Neural cell (in vitro differentiated cells): ENCODE measurements at regions not wholly inside any gene's neighbourhood (a gene's known extent, or its start where the extent isn't known, plus 50 kb on each side); places are given as distances from the start of the nearest gene placed in this dataset.

Experiments used
- H2AFZ ChIP-seq: fragments of 200-600, 300-800 bp; sonication (generic), shearing (Covaris generic); 2 replicates; pipeline ENCODE4 v1.6.0; 2014; ENCODE audit warnings: low read depth, mild to moderate bottlenecking, antibody characterized with exemption, low read length, moderate library complexity
- H3F3A ChIP-seq: fragments of 200-600 bp; shearing (Covaris generic); 2 replicates; pipeline ENCODE4 v1.6.1; 2016; ENCODE audit warnings: mild to moderate bottlenecking, moderate library complexity, mixed read lengths, antibody characterized with exemption, low read length; ENCODE audit not compliant: insufficient read depth, poor library complexity, severe bottlenecking
- H3K27ac ChIP-seq: fragments of 200-600, 300-800 bp; sonication (generic), shearing (Covaris generic); 2 replicates; pipeline ENCODE4 v1.5.1; 2014; ENCODE audit warnings: mild to moderate bottlenecking, low read length, moderate library complexity
- H3K27me3 ChIP-seq: fragments of 300-800, 200-600 bp; sonication (generic), shearing (Covaris generic); 2 replicates; pipeline ENCODE4 v1.6.0; 2014; ENCODE audit warnings: mild to moderate bottlenecking, low read depth, low read length, moderate library complexity; ENCODE audit not compliant: insufficient read depth
- H3K36me3 ChIP-seq: fragments of 300-800, 200-600 bp; sonication (generic), shearing (Covaris generic); 2 replicates; pipeline ENCODE4 v1.5.1; 2014; ENCODE audit warnings: mild to moderate bottlenecking, antibody characterized with exemption, low read length, moderate library complexity; ENCODE audit not compliant: insufficient read depth
- H3K4me2 ChIP-seq: fragments of 300-800, 200-600 bp; sonication (generic), shearing (Covaris generic); 2 replicates; pipeline ENCODE4 v1.6.0; 2014; ENCODE audit warnings: mild to moderate bottlenecking, low read length
- H3K4me3 ChIP-seq: fragments of 300-800, 200-600 bp; sonication (generic), shearing (Covaris generic); 2 replicates; pipeline ENCODE4 v1.5.1; 2014; ENCODE audit warnings: mild to moderate bottlenecking, low read length, moderate library complexity
- H3K79me2 ChIP-seq: fragments of 200-600 bp; shearing (Covaris generic); replicated peaks from 2 replicates; pipeline ENCODE4 v1.6.0; 2014; ENCODE audit warnings: mild to moderate bottlenecking, low read length, moderate library complexity; ENCODE audit not compliant: insufficient read depth
- H3K9ac ChIP-seq: fragments of 300-800, 200-600 bp; sonication (generic), shearing (Covaris generic); 2 replicates; pipeline ENCODE4 v1.6.1; 2016; ENCODE audit warnings: mild to moderate bottlenecking, low read length, mixed read lengths
- H3K9me2 ChIP-seq: fragments of 200-600 bp; shearing (Covaris generic); 2 replicates; pipeline ENCODE4 v1.6.1; 2016; ENCODE audit warnings: mild to moderate bottlenecking, low read length, mixed read lengths; ENCODE audit not compliant: insufficient read depth
- H3K9me3 ChIP-seq: fragments of 200-600, 300-800 bp; sonication (generic), shearing (Covaris generic); 2 replicates; pipeline ENCODE4 v1.6.1; 2016; ENCODE audit warnings: mild to moderate bottlenecking, mixed run types, low read length, moderate library complexity, mixed read lengths
- H4K20me1 ChIP-seq: fragments of 200-600 bp; shearing (Covaris generic); 2 replicates; pipeline ENCODE4 v1.6.1; 2016; ENCODE audit warnings: mild to moderate bottlenecking, mixed run types; ENCODE audit not compliant: insufficient read depth
- CTCF ChIP-seq: fragments of 450-650 bp; IDR thresholded peaks from 2 replicates; pipeline ENCODE4 v1.5.1; 2014; ENCODE audit warnings: antibody characterized with exemption, mild to moderate bottlenecking, moderate library complexity; ENCODE audit not compliant: poor library complexity, severe bottlenecking
- EP300 ChIP-seq: fragments of 450-650 bp; conservative IDR thresholded peaks from 2 replicates; pipeline ENCODE4 v1.6.1; 2014; ENCODE audit warnings: antibody characterized with exemption, mild to moderate bottlenecking, moderate library complexity; ENCODE audit not compliant: poor library complexity, severe bottlenecking
- EZH2 ChIP-seq: fragments of 200-600, 300-800 bp; shearing (Covaris generic), sonication (generic); IDR thresholded peaks from 2 replicates; pipeline ENCODE4 v1.6.1; 2014; ENCODE audit warnings: antibody characterized with exemption, low read length, borderline replicate concordance, mild to moderate bottlenecking; ENCODE audit not compliant: insufficient read depth, poor library complexity, severe bottlenecking
- MXI1 ChIP-seq: fragments of 450-650 bp; conservative IDR thresholded peaks from 2 replicates; pipeline ENCODE4 v1.6.1; 2014; ENCODE audit warnings: antibody characterized with exemption, mild to moderate bottlenecking; ENCODE audit not compliant: poor library complexity, severe bottlenecking
- POLR2AphosphoS5 ChIP-seq: IDR thresholded peaks from 2 replicates; pipeline ENCODE4 v1.6.1; 2012
- RAD21 ChIP-seq: fragments of 450-650 bp; conservative IDR thresholded peaks from 2 replicates; pipeline ENCODE4 v1.6.1; 2014; ENCODE audit warnings: antibody characterized with exemption, mild to moderate bottlenecking, moderate library complexity
- REST ChIP-seq: IDR thresholded peaks from 2 replicates; pipeline ENCODE4 v1.6.1; 2012; ENCODE audit warnings: borderline replicate concordance
- SMC3 ChIP-seq: fragments of 450-650 bp; conservative IDR thresholded peaks from 2 replicates; pipeline ENCODE4 v1.6.1; 2014; ENCODE audit warnings: antibody characterized with exemption, mild to moderate bottlenecking, moderate library complexity; ENCODE audit not compliant: poor library complexity
- TAF1 ChIP-seq: IDR thresholded peaks from 2 replicates; pipeline ENCODE4 v1.6.1; 2012; ENCODE audit warnings: low read depth

- Histone ChIP-seq H3K9me2 (no peaks in the 10 kb centered on the region), H4K20me1 (no peaks in the 10 kb centered on the region), H3K27ac (no peak overlapping the region), H3K9me3 (no peaks in the 10 kb centered on the region), H3K4me2 (no peak overlapping the region), H3K36me3 (no peaks in the 10 kb centered on the region), H3K9ac (no peak overlapping the region), H3K4me3 (no peak overlapping the region), H2AFZ (no peak overlapping the region), H3K79me2 (no peaks in the 10 kb centered on the region), H3K27me3 (no peaks in the 10 kb centered on the region), H3F3A (no peaks in the 10 kb centered on the region)
- TF ChIP-seq MXI1 (no peak), EP300 (no peak), TAF1 (no peak), RAD21 (no peak), CTCF (no peak), REST (no peak), EZH2 (no peak), POLR2AphosphoS5 (no peak), SMC3 (no peak)
These were observed 132.9 kb upstream of the SLC6A11 start for GRCh38 chr3:10683106-10683505.

GRCh38 chr3:10688126-10688525 lies 127.9 kb upstream of the SLC6A11 start:
- no peaks in the 10 kb centered on the region for H3K9me2 ChIP-seq
- no peak overlapping the region for H3K9ac ChIP-seq
- no peak overlapping the region for H2AFZ ChIP-seq
- H3F3A ChIP-seq, result no peaks in the 10 kb centered on the region
- no peak overlapping the region for H3K4me3 ChIP-seq
- no peaks in the 10 kb centered on the region for H3K79me2 ChIP-seq
- no peaks in the 10 kb centered on the region for H3K27me3 ChIP-seq
- H3K27ac ChIP-seq, result no peak overlapping the region
- no peaks in the 10 kb centered on the region for H3K9me3 ChIP-seq
- no peak overlapping the region for H3K4me2 ChIP-seq
- TF ChIP-seq SMC3 (no peak), REST (no peak), MXI1 (no peak)
- no peaks in the 10 kb centered on the region for H3K36me3 ChIP-seq
- H4K20me1 ChIP-seq, result no peaks in the 10 kb centered on the region
